H9 (cell line): ENCODE measurements at regions not wholly inside any gene's neighbourhood (a gene's known extent, or its start where the extent isn't known, plus 50 kb on each side); places are given as distances from the start of the nearest gene placed in this dataset.

Source experiments
- DNase-seq: peaks from one replicate; pipeline ENCODE4 v3.0.0-alpha.2; 2017
- H2AFZ ChIP-seq: one replicate; pipeline ENCODE4 v1.6.1; 2013; ENCODE audit warnings: mild to moderate bottlenecking, low read length, control low read depth, moderate library complexity
- H2AK5ac ChIP-seq: 2 replicates; pipeline ENCODE4 v1.6.1; 2013; ENCODE audit warnings: low read length, control low read depth, mixed read lengths; ENCODE audit not compliant: insufficient read length
- H2BK120ac ChIP-seq: one replicate; pipeline ENCODE4 v1.6.1; 2013; ENCODE audit warnings: low read depth, mild to moderate bottlenecking, low read length, control low read depth, inconsistent platforms; ENCODE audit not compliant: poor library complexity, severe bottlenecking
- H2BK12ac ChIP-seq: 2 replicates; pipeline ENCODE4 v1.6.1; 2013; ENCODE audit warnings: low read length, control low read depth, mixed read lengths, low read depth; ENCODE audit not compliant: insufficient read length
- H2BK15ac ChIP-seq: 2 replicates; pipeline ENCODE4 v1.6.1; 2013; ENCODE audit warnings: low read depth, low read length, control low read depth
- H2BK20ac ChIP-seq: one replicate; pipeline ENCODE4 v1.6.1; 2013; ENCODE audit warnings: low read depth, mild to moderate bottlenecking, low read length, control low read depth, inconsistent platforms; ENCODE audit not compliant: poor library complexity, severe bottlenecking
- H2BK5ac ChIP-seq: 2 replicates; pipeline ENCODE4 v1.6.1; 2013; ENCODE audit warnings: low read length, control low read depth, mixed read lengths; ENCODE audit not compliant: insufficient read length
- H3K14ac ChIP-seq: 2 replicates; pipeline ENCODE4 v1.6.1; 2013; ENCODE audit warnings: low read length, control low read depth; ENCODE audit not compliant: insufficient read depth
- H3K18ac ChIP-seq: 2 replicates; pipeline ENCODE4 v1.6.1; 2013; ENCODE audit warnings: low read depth, mild to moderate bottlenecking, mixed read lengths, low read length, control low read depth; ENCODE audit not compliant: insufficient read length
- H3K23ac ChIP-seq: 2 replicates; pipeline ENCODE4 v1.6.1; 2013; ENCODE audit warnings: low read length, control low read depth, mixed read lengths, low read depth; ENCODE audit not compliant: insufficient read length
- H3K23me2 ChIP-seq: 2 replicates; pipeline ENCODE4 v1.6.1; 2013; ENCODE audit warnings: low read depth, mild to moderate bottlenecking, mixed read lengths, low read length, control low read depth; ENCODE audit not compliant: insufficient read length, poor library complexity, severe bottlenecking
- H3K27ac ChIP-seq: 2 replicates; pipeline ENCODE4 v1.5.1; 2013; ENCODE audit warnings: low read length, control low read depth, mixed read lengths, low read depth; ENCODE audit not compliant: insufficient read length
- H3K27me3 ChIP-seq: 2 replicates; pipeline ENCODE4 v1.6.1; 2013; ENCODE audit warnings: low read length, control low read depth, inconsistent platforms; ENCODE audit not compliant: insufficient read depth
- H3K4ac ChIP-seq: 2 replicates; pipeline ENCODE4 v1.6.1; 2013; ENCODE audit warnings: low read depth, mild to moderate bottlenecking, control low read depth, inconsistent platforms, low read length, moderate library complexity
- H3K4me1 ChIP-seq: 2 replicates; pipeline ENCODE4 v1.6.1; 2013; ENCODE audit warnings: low read length, control low read depth, inconsistent platforms; ENCODE audit not compliant: insufficient read depth
- H3K4me2 ChIP-seq: 2 replicates; pipeline ENCODE4 v1.6.1; 2013; ENCODE audit warnings: low read length, control low read depth, mixed read lengths; ENCODE audit not compliant: insufficient read length, insufficient read depth
- H3K56ac ChIP-seq: 2 replicates; pipeline ENCODE4 v1.6.1; 2013; ENCODE audit warnings: low read depth, mild to moderate bottlenecking, mixed read lengths, low read length, control low read depth; ENCODE audit not compliant: insufficient read length
- H3K79me1 ChIP-seq: 2 replicates; pipeline ENCODE4 v1.6.1; 2013; ENCODE audit warnings: low read depth, mild to moderate bottlenecking, moderate library complexity, low read length, control low read depth, inconsistent platforms; ENCODE audit not compliant: insufficient read depth, poor library complexity, severe bottlenecking
- H3K79me2 ChIP-seq: 2 replicates; pipeline ENCODE4 v1.6.1; 2013; ENCODE audit warnings: low read length, control low read depth, inconsistent platforms; ENCODE audit not compliant: insufficient read depth
- H3K9ac ChIP-seq: 2 replicates; pipeline ENCODE4 v1.6.1; 2013; ENCODE audit warnings: low read length, control low read depth, mixed read lengths; ENCODE audit not compliant: insufficient read length; ENCODE audit errors: extremely low read depth
- H3K9me3 ChIP-seq: one replicate; pipeline ENCODE4 v1.6.1; 2013; ENCODE audit warnings: low read depth, low read length, inconsistent platforms; ENCODE audit not compliant: control insufficient read depth
- H3T11ph ChIP-seq: one replicate; pipeline ENCODE4 v1.6.1; 2013; ENCODE audit warnings: mild to moderate bottlenecking, low read length, control low read depth, inconsistent platforms
- H4K20me1 ChIP-seq: one replicate; pipeline ENCODE4 v1.6.1; 2013; ENCODE audit not compliant: control insufficient read depth, insufficient read length, insufficient read depth
- H4K5ac ChIP-seq: 2 replicates; pipeline ENCODE4 v1.6.1; 2013; ENCODE audit warnings: low read depth, mild to moderate bottlenecking, mixed read lengths, low read length, control low read depth; ENCODE audit not compliant: insufficient read length
- H4K8ac ChIP-seq: replicated peaks from 2 replicates; pipeline ENCODE4 v1.6.1; 2013; ENCODE audit warnings: low read length, control low read depth, mixed read lengths, low read depth; ENCODE audit not compliant: insufficient read length
- H4K91ac ChIP-seq: 2 replicates; pipeline ENCODE4 v1.6.1; 2013; ENCODE audit warnings: low read depth, mild to moderate bottlenecking, moderate library complexity, mixed read lengths, low read length, control low read depth; ENCODE audit not compliant: insufficient read length
- H3K27ac Mint-ChIP-seq, 3 experiments: 2 replicates in 2 of 3; 3 replicates in 1 of 3; pipeline ENCODE4 v1.8.0; 2020 to 2021; ENCODE audit warnings: mixed read lengths in 3 of 3, mild to moderate bottlenecking in 1 of 3, moderate library complexity in 1 of 3
- H3K27me3 Mint-ChIP-seq: 2 replicates; pipeline ENCODE4 v1.8.0; 2021; ENCODE audit warnings: low read depth, mild to moderate bottlenecking, moderate library complexity, mixed read lengths
- H3K36me3 Mint-ChIP-seq, 3 experiments: 2 replicates in 2 of 3; 3 replicates in 1 of 3; pipeline ENCODE4 v1.8.0; 2020 to 2021; ENCODE audit warnings: low read depth in 3 of 3, mixed read lengths in 3 of 3; ENCODE audit not compliant: insufficient read depth in 1 of 3
- H3K4me1 Mint-ChIP-seq, 2 experiments: 2 replicates each; pipeline ENCODE4 v1.8.0; 2020; ENCODE audit warnings: mixed read lengths in 2 of 2
- H3K4me3 Mint-ChIP-seq, 2 experiments: 2 replicates in 1 of 2; 3 replicates in 1 of 2; pipeline ENCODE4 v1.8.0; 2020 to 2021; ENCODE audit warnings: mild to moderate bottlenecking in 2 of 2, mixed read lengths in 2 of 2, moderate library complexity in 1 of 2
- H3K9me3 Mint-ChIP-seq, 2 experiments: 2 replicates in 1 of 2; 3 replicates in 1 of 2; pipeline ENCODE4 v1.8.0; 2020; ENCODE audit warnings: mild to moderate bottlenecking in 2 of 2, mixed read lengths in 2 of 2, moderate library complexity in 1 of 2
- WGBS: extraction: QIAGEN DNeasy Blood & Tissue Kit; methylation state at CpG from one replicate; pipeline ENCODE4 v1.1.7; 2013; ENCODE audit warnings: missing lambda C conversion rate, low lambda C conversion rate, mixed read lengths; ENCODE audit not compliant: insufficient read length; ENCODE audit errors: extremely low coverage; 5-methylcytosine and 5-hydroxymethylcytosine counted together
- TF ChIP-seq, protein P1 (sequence below): fragments of 200-600 bp; sonication (generic); conservative IDR thresholded peaks from 3 replicates; pipeline ENCODE4 v1.8.0; 2021; ENCODE audit warnings: antibody characterized with exemption, mild to moderate bottlenecking

GRCh38 chr1:29672416-29673227, 436.3 kb downstream of the PTPRU start:
- DNase-seq: no peak

More at GRCh38 chr1:29672416-29673227, 436.3 kb downstream of the PTPRU start:
- H3K4ac ChIP-seq: no peak overlapping the region
- no peaks in the 10 kb centered on the region for H3K79me1 ChIP-seq
- no peak overlapping the region for H2AK5ac ChIP-seq
- no peak overlapping the region for H3K56ac ChIP-seq
- H4K91ac ChIP-seq: no peak overlapping the region
- H2BK12ac ChIP-seq: no peak overlapping the region
- no peak overlapping the region for H2BK120ac ChIP-seq
- peaks cover 18 to 23% of the 10 kb centered on the region in 2 experiments for H3K4me1 Mint-ChIP-seq
- H4K5ac ChIP-seq: no peak overlapping the region
- no peak overlapping the region for H2BK15ac ChIP-seq
- WGBS: no CpG with 5 or more reads among the region's 10 CpGs
- no peak overlapping the region for H3T11ph ChIP-seq
- no peaks in the 10 kb centered on the region for H3K9me3 Mint-ChIP-seq
- H4K8ac ChIP-seq: no peak overlapping the region
- H2BK5ac ChIP-seq: no peak overlapping the region
- TF ChIP-seq, protein P1, sequence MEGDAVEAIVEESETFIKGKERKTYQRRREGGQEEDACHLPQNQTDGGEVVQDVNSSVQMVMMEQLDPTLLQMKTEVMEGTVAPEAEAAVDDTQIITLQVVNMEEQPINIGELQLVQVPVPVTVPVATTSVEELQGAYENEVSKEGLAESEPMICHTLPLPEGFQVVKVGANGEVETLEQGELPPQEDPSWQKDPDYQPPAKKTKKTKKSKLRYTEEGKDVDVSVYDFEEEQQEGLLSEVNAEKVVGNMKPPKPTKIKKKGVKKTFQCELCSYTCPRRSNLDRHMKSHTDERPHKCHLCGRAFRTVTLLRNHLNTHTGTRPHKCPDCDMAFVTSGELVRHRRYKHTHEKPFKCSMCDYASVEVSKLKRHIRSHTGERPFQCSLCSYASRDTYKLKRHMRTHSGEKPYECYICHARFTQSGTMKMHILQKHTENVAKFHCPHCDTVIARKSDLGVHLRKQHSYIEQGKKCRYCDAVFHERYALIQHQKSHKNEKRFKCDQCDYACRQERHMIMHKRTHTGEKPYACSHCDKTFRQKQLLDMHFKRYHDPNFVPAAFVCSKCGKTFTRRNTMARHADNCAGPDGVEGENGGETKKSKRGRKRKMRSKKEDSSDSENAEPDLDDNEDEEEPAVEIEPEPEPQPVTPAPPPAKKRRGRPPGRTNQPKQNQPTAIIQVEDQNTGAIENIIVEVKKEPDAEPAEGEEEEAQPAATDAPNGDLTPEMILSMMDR: no peak
- H3K27ac Mint-ChIP-seq: no peak overlapping the region; a peak in 1 of 7 replicates
- H3K4me1 ChIP-seq: no peaks in the 10 kb centered on the region
- H3K23me2 ChIP-seq: no peaks in the 10 kb centered on the region
- no peak overlapping the region for H3K9ac ChIP-seq
- no peak overlapping the region; the same call in 1 of the 2 replicates for H3K14ac ChIP-seq
- H3K18ac ChIP-seq: no peak overlapping the region
- no peak overlapping the region for H2BK20ac ChIP-seq
- no peaks in the 10 kb centered on the region for H3K79me2 ChIP-seq
- no peaks in the 10 kb centered on the region for H3K9me3 ChIP-seq
- no peak overlapping the region for H2AFZ ChIP-seq
- H3K4me3 Mint-ChIP-seq: no peak overlapping the region
- peaks cover 1% of the 10 kb centered on the region for H3K27me3 Mint-ChIP-seq
- no peak overlapping the region for H3K23ac ChIP-seq
- no peak overlapping the region for H3K4me2 ChIP-seq
- H3K36me3 Mint-ChIP-seq: no peaks in the 10 kb centered on the region; a peak in 1 of 7 replicates
- no peaks in the 10 kb centered on the region for H3K27me3 ChIP-seq
- H3K27ac ChIP-seq: no peak overlapping the region
- no peaks in the 10 kb centered on the region for H4K20me1 ChIP-seq
